Lung (tissue), 11 donors: ENCODE measurements at regions not wholly inside any gene's neighbourhood (a gene's known extent, or its start where the extent isn't known, plus 50 kb on each side); places are given as distances from the start of the nearest gene placed in this dataset.

Experiments used
- ATAC-seq: fragments of 200-7000 bp; cut with Tn5 transposase; one replicate; pipeline ENCODE4 v1.9.1; 2020; ENCODE audit warnings: moderate number of reproducible peaks; ENCODE audit not compliant: insufficient read depth, low FRiP score
- DNase-seq, 3 donors: peaks; one replicate each; pipeline ENCODE4 v3.0.0-alpha.2; 2013 to 2017
- H3K27ac ChIP-seq, 2 donors: one replicate each; pipeline ENCODE4 v1.5.1; 2013; ENCODE audit warnings: mild to moderate bottlenecking in 2 of 2, moderate library complexity in 2 of 2, control low read depth in 1 of 2, inconsistent platforms in 1 of 2, low read depth in 1 of 2, low read length in 1 of 2
- H3K27me3 ChIP-seq, 3 donors: one replicate each; pipeline ENCODE4 v1.5.1; 2013; ENCODE audit warnings: low read length in 2 of 3; ENCODE audit not compliant: control insufficient read depth in 3 of 3, insufficient read depth in 3 of 3
- H3K36me3 ChIP-seq, 4 donors: one replicate each; pipeline ENCODE4 v1.5.1; 2013; ENCODE audit warnings: low read length in 4 of 4, mild to moderate bottlenecking in 1 of 4, moderate library complexity in 1 of 4; ENCODE audit not compliant: control insufficient read depth in 4 of 4, insufficient read depth in 4 of 4
- H3K4me1 ChIP-seq, 5 donors: one replicate each; pipeline ENCODE4 v1.5.1; 2013; ENCODE audit warnings: low read length in 5 of 5, mild to moderate bottlenecking in 2 of 5, moderate library complexity in 1 of 5; ENCODE audit not compliant: control insufficient read depth in 5 of 5, insufficient read depth in 5 of 5
- H3K4me3 ChIP-seq: one replicate; pipeline ENCODE4 v1.5.1; 2013; ENCODE audit warnings: mild to moderate bottlenecking, control low read depth, moderate library complexity
- H3K9ac ChIP-seq, 2 donors: one replicate each; pipeline ENCODE4 v1.5.1; 2013; ENCODE audit warnings: low read length in 2 of 2, control low read depth in 1 of 2; ENCODE audit not compliant: insufficient read depth in 1 of 2
- H3K9me3 ChIP-seq, 4 donors: one replicate each; pipeline ENCODE4 v1.5.1; 2013; ENCODE audit warnings: low read length in 3 of 4, mild to moderate bottlenecking in 1 of 4, moderate library complexity in 1 of 4; ENCODE audit not compliant: control insufficient read depth in 4 of 4, insufficient read depth in 3 of 4
- CTCF ChIP-seq: IDR thresholded peaks from 2 replicates; pipeline ENCODE4 v1.5.1; 2012; ENCODE audit warnings: mild to moderate bottlenecking; ENCODE audit errors: control extremely low read depth, extremely low read depth
- WGBS, 2 donors: extraction: QIAGEN DNeasy Blood & Tissue Kit; methylation state at CpG; one replicate each; pipeline ENCODE4 v1.1.7; 2013; 5-methylcytosine and 5-hydroxymethylcytosine counted together
- donor health status: control.
- donor health status: control.
- donor health status: Bipolar disorder and iron deficiency.
- donor health status: healthy.
- donor health status: DM: yes; HTN: yes; CAD: no.

- Histone ChIP-seq H3K4me1 (no peaks in the 10 kb centered on the region), H3K9me3 (no peaks in the 10 kb centered on the region), H3K36me3 (no peaks in the 10 kb centered on the region), H3K27ac (no peak overlapping the region), H3K9ac (no peak overlapping the region), H3K27me3 (no peaks in the 10 kb centered on the region), H3K4me3 (no peak overlapping the region)
- WGBS, 2 donors, result 96 to 98% methylated on average over 5 of the region's 5 CpGs
- DNase-seq, result no peak
- ATAC-seq, result no peak
- TF ChIP-seq CTCF, result no peak
Observed at GRCh38 chr9:73095425-73095824, 56.2 kb upstream of the ANXA1 start.

- no peak for DNase-seq
- ATAC-seq, result no peak
- Histone ChIP-seq H3K9ac (no peak overlapping the region), H3K36me3 (no peaks in the 10 kb centered on the region), H3K27ac (no peak overlapping the region), H3K27me3 (no peaks in the 10 kb centered on the region), H3K9me3 (no peaks in the 10 kb centered on the region), H3K4me1 (no peaks in the 10 kb centered on the region), H3K4me3 (no peak overlapping the region)
- no peak for TF ChIP-seq CTCF
- 59 to 75% methylated on average over 5 of the region's 5 CpGs for WGBS, 2 donors
Observed at GRCh38 chr9:73093740-73094379, 57.8 kb upstream of the ANXA1 start.

- no peaks in the 10 kb centered on the region for H3K4me1 ChIP-seq
- no peak overlapping the region for H3K27ac ChIP-seq
- no peak for TF ChIP-seq CTCF
- DNase-seq (no peak), ATAC-seq (no peak)
- no peaks in the 10 kb centered on the region for H3K9me3 ChIP-seq
- H3K4me3 ChIP-seq, result no peak overlapping the region
- no peaks in the 10 kb centered on the region for H3K27me3 ChIP-seq
- H3K36me3 ChIP-seq, result no peaks in the 10 kb centered on the region
- no peak overlapping the region for H3K9ac ChIP-seq
Observed at GRCh38 chr9:73093016-73093739, 58.5 kb upstream of the ANXA1 start.
